Breast epithelium (tissue), 3 donors: ENCODE measurements at regions not wholly inside any gene's neighbourhood (a gene's known extent, or its start where the extent isn't known, plus 50 kb on each side); places are given as distances from the start of the nearest gene placed in this dataset.

Experiments
- POLR2A ChIP-seq: fragments of 450-650 bp; IDR thresholded peaks from one replicate; pipeline ENCODE4 v1.6.1; 2016; ENCODE audit warnings: antibody characterized with exemption, mild to moderate bottlenecking, moderate library complexity
- TF ChIP-seq, protein P1 (sequence below), 3 donors: fragments of 450-650 bp; IDR thresholded peaks; one replicate each; pipeline ENCODE4 v1.5.1; 2016 to 2017; ENCODE audit warnings: antibody characterized with exemption in 3 of 3, mild to moderate bottlenecking in 3 of 3, moderate library complexity in 3 of 3

DNA sequence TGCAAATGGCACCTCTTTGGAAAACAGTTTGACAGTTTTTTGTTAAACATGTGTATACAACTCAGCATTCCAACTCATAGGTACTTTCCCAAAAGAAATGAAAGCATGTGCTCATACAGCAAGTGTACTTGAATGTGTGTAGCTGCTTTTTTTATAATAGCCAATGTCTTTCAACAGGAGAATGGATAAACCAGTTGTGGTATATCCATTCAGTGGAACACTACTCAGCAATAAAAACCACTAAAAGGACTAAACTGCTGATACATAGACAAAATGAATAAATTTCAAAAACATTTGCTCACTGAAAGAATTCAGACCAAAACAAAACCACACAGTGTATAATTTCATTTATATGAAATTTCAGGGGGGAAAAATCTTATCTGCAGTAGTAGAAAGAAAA is 267.3 kb downstream of the NR2F1-AS1 start:
- TF ChIP-seq, protein P1, sequence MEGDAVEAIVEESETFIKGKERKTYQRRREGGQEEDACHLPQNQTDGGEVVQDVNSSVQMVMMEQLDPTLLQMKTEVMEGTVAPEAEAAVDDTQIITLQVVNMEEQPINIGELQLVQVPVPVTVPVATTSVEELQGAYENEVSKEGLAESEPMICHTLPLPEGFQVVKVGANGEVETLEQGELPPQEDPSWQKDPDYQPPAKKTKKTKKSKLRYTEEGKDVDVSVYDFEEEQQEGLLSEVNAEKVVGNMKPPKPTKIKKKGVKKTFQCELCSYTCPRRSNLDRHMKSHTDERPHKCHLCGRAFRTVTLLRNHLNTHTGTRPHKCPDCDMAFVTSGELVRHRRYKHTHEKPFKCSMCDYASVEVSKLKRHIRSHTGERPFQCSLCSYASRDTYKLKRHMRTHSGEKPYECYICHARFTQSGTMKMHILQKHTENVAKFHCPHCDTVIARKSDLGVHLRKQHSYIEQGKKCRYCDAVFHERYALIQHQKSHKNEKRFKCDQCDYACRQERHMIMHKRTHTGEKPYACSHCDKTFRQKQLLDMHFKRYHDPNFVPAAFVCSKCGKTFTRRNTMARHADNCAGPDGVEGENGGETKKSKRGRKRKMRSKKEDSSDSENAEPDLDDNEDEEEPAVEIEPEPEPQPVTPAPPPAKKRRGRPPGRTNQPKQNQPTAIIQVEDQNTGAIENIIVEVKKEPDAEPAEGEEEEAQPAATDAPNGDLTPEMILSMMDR (IDR thresholded peaks at IDR 0.05), result no peak
- TF ChIP-seq POLR2A, result no peak
